ENCODE measurements at regions not wholly inside any gene's neighbourhood (a gene's known extent, or its start where the extent isn't known, plus 50 kb on each side); places are given as distances from the start of the nearest gene placed in this dataset.
"Not testable (repeated sequence)": the region's sequence is repeated elsewhere in the genome, so short reads cannot be mapped to it uniquely, and the experiment has no call there.

- Histone ChIP-seq H3K4me3 (no peak overlapping the region), H3K9ac (ENCODE audit: insufficient read length) (no peak overlapping the region), H3K27ac (no peak overlapping the region), H3K9me3 (ENCODE audit: low read depth, low read length) (no peaks in the 10 kb centered on the region), H3K36me3 (ENCODE audit: insufficient read depth, low read length) (no peaks in the 10 kb centered on the region)
- no peak for DNase-seq (ENCODE audit: low read depth, low spot score)
- TF ChIP-seq POLR2AphosphoS5 (IDR thresholded peaks at IDR 0.05; ENCODE audit: borderline replicate concordance, low read depth, low read length) (no peak), FOXP2 (optimal IDR thresholded peaks at IDR 0.05; ENCODE audit: control extremely low read depth, extremely low read length, insufficient read depth) (no peak), EZH2 (IDR thresholded peaks at IDR 0.05) (no peak)
Measured at GRCh38 chrX:129361576-129361975, 161.7 kb downstream of the SMARCA1 start.

- TF ChIP-seq FOXP2 (optimal IDR thresholded peaks at IDR 0.05; ENCODE audit: control extremely low read depth, extremely low read length, insufficient read depth), result no peak
- TF ChIP-seq EZH2 (IDR thresholded peaks at IDR 0.05), result no peak
- Histone ChIP-seq H3K9me3 (ENCODE audit: low read depth, low read length) (no peaks in the 10 kb centered on the region), H3K36me3 (ENCODE audit: insufficient read depth, low read length) (no peaks in the 10 kb centered on the region), H3K4me3 (no peak overlapping the region), H3K27ac (no peak overlapping the region), H3K9ac (ENCODE audit: insufficient read length) (no peak overlapping the region)
- peak; percentile 40 for DNase-seq (ENCODE audit: low read depth, low spot score)
Measured at GRCh38 chrX:129360175-129360574, 163.1 kb downstream of the SMARCA1 start.

GRCh38 chrX:129359269-129359668 is 164.0 kb downstream of the SMARCA1 start:
- no peak overlapping the region for H3K27ac ChIP-seq
- no peak overlapping the region for H3K9ac ChIP-seq (ENCODE audit: insufficient read length)
- no peak overlapping the region for H3K4me3 ChIP-seq
- no peak for TF ChIP-seq EZH2 (IDR thresholded peaks at IDR 0.05)
- TF ChIP-seq POLR2AphosphoS5 (IDR thresholded peaks at IDR 0.05; ENCODE audit: borderline replicate concordance, low read depth, low read length), result no peak
- TF ChIP-seq FOXP2 (optimal IDR thresholded peaks at IDR 0.05; ENCODE audit: control extremely low read depth, extremely low read length, insufficient read depth), result no peak
- no peaks in the 10 kb centered on the region for H3K36me3 ChIP-seq (ENCODE audit: insufficient read depth, low read length)
- H3K9me3 ChIP-seq (ENCODE audit: low read depth, low read length), result no peaks in the 10 kb centered on the region
- no peak for DNase-seq (ENCODE audit: low read depth, low spot score)

- H3K36me3 ChIP-seq (ENCODE audit: insufficient read depth, low read length); H3K9me3 ChIP-seq (ENCODE audit: low read depth, low read length); H3K9ac ChIP-seq (ENCODE audit: insufficient read length); DNase-seq (ENCODE audit: low read depth, low spot score); H3K27ac ChIP-seq; H3K4me3 ChIP-seq: not testable (repeated sequence)
Measured at GRCh38 chrX:129357428-129357827, 165.9 kb downstream of the SMARCA1 start.

GRCh38 chrX:129347291-129347690 is 176.0 kb downstream of the SMARCA1 start:
- Histone ChIP-seq H3K36me3 (ENCODE audit: insufficient read depth, low read length) (no peaks in the 10 kb centered on the region), H3K9me3 (ENCODE audit: low read depth, low read length) (no peaks in the 10 kb centered on the region), H3K27ac (no peak overlapping the region), H3K9ac (ENCODE audit: insufficient read length) (no peak overlapping the region), H3K4me3 (no peak overlapping the region)
- DNase-seq (ENCODE audit: low read depth, low spot score), result no peak
- no peak for TF ChIP-seq FOXP2 (optimal IDR thresholded peaks at IDR 0.05; ENCODE audit: control extremely low read depth, extremely low read length, insufficient read depth)
- TF ChIP-seq EZH2 (IDR thresholded peaks at IDR 0.05), result no peak
- no peak for TF ChIP-seq POLR2AphosphoS5 (IDR thresholded peaks at IDR 0.05; ENCODE audit: borderline replicate concordance, low read depth, low read length)

GRCh38 chrX:129346574-129346973 is 176.7 kb downstream of the SMARCA1 start:
- Histone ChIP-seq H3K4me3 (no peak overlapping the region), H3K9ac (ENCODE audit: insufficient read length) (no peak overlapping the region), H3K27ac (no peak overlapping the region), H3K9me3 (ENCODE audit: low read depth, low read length) (no peaks in the 10 kb centered on the region), H3K36me3 (ENCODE audit: insufficient read depth, low read length) (no peaks in the 10 kb centered on the region)
- DNase-seq (ENCODE audit: low read depth, low spot score), result no peak
- TF ChIP-seq EZH2 (IDR thresholded peaks at IDR 0.05), result no peak
- no peak for TF ChIP-seq FOXP2 (optimal IDR thresholded peaks at IDR 0.05; ENCODE audit: control extremely low read depth, extremely low read length, insufficient read depth)
- no peak for TF ChIP-seq POLR2AphosphoS5 (IDR thresholded peaks at IDR 0.05; ENCODE audit: borderline replicate concordance, low read depth, low read length)

- H3K9me3 ChIP-seq (ENCODE audit: low read depth, low read length); H3K36me3 ChIP-seq (ENCODE audit: insufficient read depth, low read length); H3K9ac ChIP-seq (ENCODE audit: insufficient read length); H3K27ac ChIP-seq; DNase-seq (ENCODE audit: low read depth, low spot score); H3K4me3 ChIP-seq: not testable (repeated sequence)
Measured at GRCh38 chrX:129337264-129337663, 186.0 kb downstream of the SMARCA1 start.

- no peak overlapping the region for H3K27ac ChIP-seq
- no peak overlapping the region for H3K9ac ChIP-seq (ENCODE audit: insufficient read length)
- TF ChIP-seq POLR2AphosphoS5 (IDR thresholded peaks at IDR 0.05; ENCODE audit: borderline replicate concordance, low read depth, low read length) (no peak), EZH2 (IDR thresholded peaks at IDR 0.05) (no peak), FOXP2 (optimal IDR thresholded peaks at IDR 0.05; ENCODE audit: control extremely low read depth, extremely low read length, insufficient read depth) (no peak)
- H3K36me3 ChIP-seq (ENCODE audit: insufficient read depth, low read length), result no peaks in the 10 kb centered on the region
- H3K9me3 ChIP-seq (ENCODE audit: low read depth, low read length), result no peaks in the 10 kb centered on the region
- DNase-seq (ENCODE audit: low read depth, low spot score), result no peak
- no peak overlapping the region for H3K4me3 ChIP-seq
Measured at GRCh38 chrX:129323115-129323514, 200.2 kb downstream of the SMARCA1 start.

GRCh38 chrX:129318375-129318774 is 204.9 kb downstream of the SMARCA1 start:
- Histone ChIP-seq H3K36me3 (ENCODE audit: insufficient read depth, low read length) (no peaks in the 10 kb centered on the region), H3K9ac (ENCODE audit: insufficient read length) (no peak overlapping the region), H3K27ac (no peak overlapping the region), H3K4me3 (no peak overlapping the region), H3K9me3 (ENCODE audit: low read depth, low read length) (no peaks in the 10 kb centered on the region)
- DNase-seq (ENCODE audit: low read depth, low spot score), result no peak
- TF ChIP-seq FOXP2 (optimal IDR thresholded peaks at IDR 0.05; ENCODE audit: control extremely low read depth, extremely low read length, insufficient read depth) (no peak), EZH2 (IDR thresholded peaks at IDR 0.05) (no peak), POLR2AphosphoS5 (IDR thresholded peaks at IDR 0.05; ENCODE audit: borderline replicate concordance, low read depth, low read length) (no peak)

Measured in SK-N-MC (cell line).